SHP77 (cell line): ENCODE measurements at regions not wholly inside any gene's neighbourhood (a gene's known extent, or its start where the extent isn't known, plus 50 kb on each side); places are given as distances from the start of the nearest gene placed in this dataset.
A peak's percentile ranks its signal among the peaks of the same experiment; 100 is the strongest.
"Not testable (repeated sequence)": the region's sequence is repeated elsewhere in the genome, so short reads cannot be mapped to it uniquely, and the experiment has no call there.

ENCODE experiments used
- DNase-seq, 2 experiments: peaks; one replicate each; lab custom pipeline; 2025; lab: John Stamatoyannopoulos, UW

DNA sequence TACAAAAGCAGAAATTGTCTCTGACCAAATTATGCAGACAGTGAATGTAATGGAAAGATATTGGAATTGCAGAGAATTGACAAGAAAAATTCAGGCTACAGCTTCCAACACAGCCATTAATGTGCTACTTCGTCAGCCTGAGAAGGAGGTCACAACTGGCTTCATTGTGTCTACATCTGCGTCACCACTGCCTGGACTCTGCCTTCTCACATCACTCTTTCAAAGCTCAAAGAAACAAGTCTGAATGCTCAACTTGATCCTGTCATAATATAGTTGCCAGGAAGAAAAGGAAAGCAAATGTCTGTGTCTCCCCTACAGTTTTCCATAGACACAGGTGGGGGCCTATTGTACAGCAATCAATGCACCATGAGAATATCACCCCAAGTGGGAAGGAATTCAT, 806.5 kb upstream of the CDH10 start:
- no peak for DNase-seq

DNA sequence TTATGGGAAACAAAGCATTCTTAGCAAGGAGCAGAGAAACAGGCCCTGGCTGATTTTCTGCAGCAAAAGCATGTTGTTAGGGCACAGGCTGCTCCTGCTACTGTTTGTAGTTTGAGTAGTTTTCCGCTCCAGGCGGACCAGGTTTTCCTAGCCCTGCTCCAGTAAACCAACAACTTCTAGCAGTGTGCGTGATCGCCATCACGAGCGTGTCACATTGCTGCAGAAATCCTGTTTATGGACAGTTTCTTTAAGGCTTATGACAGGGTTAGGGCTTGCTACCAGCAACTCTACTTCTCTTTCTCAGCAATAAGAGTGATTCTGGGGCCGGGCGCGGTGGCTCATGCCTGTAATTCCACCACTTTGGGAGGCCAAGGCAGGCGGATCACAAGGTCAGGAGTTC, 803.9 kb upstream of the CDH10 start:
- DNase-seq: no peak

DNA sequence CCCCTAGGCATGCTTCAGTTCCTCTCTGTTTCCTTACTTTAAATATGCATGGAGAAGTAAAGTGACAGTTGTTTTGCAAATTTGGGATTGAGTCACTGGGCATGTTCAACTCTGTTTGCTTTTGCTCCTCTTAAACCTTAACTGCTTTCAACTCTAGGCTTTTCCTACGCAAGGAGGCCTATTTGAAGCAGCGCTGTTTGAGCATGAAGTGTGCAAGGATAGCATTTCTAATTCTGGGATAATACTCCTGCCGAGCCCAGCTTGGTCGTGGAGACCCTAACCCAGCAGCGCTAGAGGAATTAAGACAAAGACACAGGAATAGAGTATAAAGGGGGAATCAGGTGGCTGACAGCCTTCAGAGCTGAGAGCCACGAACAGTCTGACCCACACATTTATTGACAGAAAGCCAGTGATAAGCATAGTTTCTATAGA, 803.4 kb upstream of the CDH10 start:
- peak in 1 of 2 experiments; percentile 37 for DNase-seq

DNA sequence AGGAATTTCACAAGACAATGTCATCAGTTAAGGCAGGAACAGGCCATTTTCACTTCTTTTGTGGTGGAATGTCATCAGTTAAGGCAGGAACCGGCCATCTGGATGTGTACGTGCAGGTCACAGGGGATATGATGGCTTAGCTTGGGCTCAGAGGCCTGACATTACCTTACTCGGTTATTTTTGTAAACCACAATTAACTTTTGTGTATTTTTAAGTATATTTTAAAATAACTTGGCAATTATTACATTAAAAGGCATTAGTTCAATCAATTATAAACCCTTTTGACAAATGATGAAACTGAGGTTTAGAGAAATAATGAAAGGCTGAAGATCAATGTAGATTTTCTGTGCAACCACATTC, 801.3 kb upstream of the CDH10 start:
- not testable (repeated sequence) for DNase-seq

DNA sequence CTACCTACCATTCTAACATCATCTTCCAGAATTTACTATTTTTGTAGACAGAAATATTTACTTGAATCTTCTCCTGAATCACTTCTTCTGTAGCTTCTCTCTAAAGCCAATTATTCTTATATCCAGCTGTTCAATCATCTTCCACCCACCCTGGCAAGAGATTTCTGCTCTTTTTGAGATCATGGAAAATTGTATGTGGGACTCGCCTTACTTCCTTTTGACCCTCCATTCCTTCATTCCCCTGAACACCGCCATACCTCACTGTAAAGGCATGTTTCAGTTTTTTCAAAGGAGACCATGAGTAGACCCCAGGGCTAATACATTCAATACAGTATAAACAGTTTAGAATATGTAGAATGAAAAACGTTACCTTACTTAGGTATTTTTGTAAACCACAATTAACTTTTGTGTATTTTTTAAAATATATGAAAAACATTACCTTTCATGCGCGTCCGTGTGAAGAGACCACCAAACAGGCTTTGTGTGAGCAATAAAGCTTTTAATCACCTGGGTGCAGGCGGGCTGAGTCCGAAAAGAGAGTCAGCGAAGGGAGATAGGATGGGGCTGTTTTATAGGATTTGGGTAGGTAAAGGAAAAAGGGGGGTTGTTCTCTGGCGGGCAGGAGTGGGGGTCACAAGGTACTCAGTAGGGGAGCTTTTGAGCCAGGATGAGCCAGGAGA, 800.7 kb upstream of the CDH10 start:
- not testable (repeated sequence) for DNase-seq

DNA sequence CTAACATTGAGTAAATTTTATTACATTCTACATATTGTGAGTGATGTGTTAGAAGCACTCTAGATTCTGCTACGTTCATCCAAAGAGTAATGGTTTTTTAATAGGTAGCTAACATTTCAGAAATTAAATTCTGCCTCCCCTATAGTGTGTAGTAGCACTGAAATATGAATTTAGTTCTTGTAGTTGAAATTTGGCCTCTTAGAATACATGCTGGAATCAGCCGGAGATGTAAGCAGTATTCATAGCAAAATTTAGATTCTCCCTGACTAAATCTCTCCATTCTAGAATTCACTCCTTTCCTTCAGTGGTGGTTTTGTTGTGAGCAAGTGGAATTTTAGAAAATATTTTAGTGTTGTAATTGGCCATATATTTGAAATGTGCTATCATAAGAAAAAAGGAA, 799.9 kb upstream of the CDH10 start:
- no peak for DNase-seq

DNA sequence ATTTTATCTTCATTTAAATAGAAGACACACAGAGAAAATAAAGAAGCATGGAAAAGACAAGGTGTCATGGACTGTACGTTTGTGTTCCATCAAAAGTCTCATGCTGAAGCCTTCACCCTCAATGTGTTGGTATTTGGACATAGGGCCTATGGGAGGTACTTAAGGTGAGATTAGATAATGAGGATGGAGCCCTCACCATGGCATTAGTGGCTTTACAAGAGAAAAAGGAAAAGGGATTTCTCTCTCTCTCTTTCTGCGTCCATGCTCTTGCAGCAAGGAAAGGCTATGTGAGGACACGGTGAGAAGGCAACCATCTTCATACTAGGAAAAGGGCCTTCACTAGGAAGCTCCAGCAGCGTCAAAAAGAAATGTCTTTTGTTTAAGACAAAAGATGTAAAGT, 797.0 kb upstream of the CDH10 start:
- DNase-seq: no peak

DNA sequence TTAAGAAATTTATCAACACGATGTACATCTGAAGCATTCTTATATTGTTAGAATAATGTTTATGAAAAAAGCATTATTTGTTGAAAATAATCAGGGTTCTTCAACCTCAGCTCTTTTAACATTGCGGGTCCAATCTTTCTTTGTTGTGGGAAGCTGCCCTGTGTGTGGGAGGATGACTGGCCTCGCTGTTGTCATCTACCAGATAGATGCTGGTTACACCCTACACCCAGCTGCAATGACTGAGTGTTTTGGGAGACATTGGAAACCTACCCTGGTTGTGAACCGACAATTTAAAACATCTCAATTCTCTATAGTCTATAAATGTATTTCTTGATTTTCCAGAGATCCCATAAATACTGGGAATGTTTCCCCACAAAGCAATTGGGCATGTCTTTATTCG, 794.2 kb upstream of the CDH10 start:
- no peak for DNase-seq

DNA sequence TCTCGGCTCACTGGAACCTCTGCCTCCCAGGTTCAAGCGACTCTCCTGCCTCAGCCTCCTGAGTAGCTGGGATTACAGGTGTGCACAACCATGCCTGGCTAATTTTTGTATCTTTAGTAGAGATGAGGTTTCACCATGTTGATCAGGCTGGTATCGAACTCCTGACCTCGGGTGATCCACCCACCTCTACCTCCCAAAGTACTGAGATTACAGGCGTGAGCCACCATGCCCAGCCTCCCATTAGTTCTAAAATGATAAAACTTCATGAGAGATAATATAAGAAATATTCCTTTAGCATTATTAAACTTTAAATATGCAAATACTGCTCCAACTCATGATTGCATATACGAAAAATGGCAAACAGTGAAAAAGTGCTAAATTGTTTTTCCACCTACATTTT, 793.6 kb upstream of the CDH10 start:
- DNase-seq: not testable (repeated sequence)

DNA sequence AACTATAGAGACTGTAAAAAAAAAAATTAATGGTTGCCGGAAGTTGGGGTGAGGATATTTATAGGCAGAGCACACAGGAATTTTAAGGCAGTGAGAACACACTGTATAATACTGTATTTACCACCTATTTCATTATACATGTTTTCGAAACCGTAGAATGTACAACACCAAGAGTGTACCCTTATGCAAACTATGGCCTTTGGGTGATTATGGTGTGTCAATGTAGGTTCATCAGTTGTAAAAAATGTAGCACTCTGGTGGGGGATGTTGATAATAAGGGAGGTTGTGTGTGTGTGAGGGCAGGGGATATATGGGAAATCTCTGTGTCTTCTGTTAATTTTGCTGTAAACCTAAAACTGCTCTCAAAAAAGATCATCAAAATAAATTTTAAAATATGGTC, 791.7 kb upstream of the CDH10 start:
- DNase-seq: no peak

DNA sequence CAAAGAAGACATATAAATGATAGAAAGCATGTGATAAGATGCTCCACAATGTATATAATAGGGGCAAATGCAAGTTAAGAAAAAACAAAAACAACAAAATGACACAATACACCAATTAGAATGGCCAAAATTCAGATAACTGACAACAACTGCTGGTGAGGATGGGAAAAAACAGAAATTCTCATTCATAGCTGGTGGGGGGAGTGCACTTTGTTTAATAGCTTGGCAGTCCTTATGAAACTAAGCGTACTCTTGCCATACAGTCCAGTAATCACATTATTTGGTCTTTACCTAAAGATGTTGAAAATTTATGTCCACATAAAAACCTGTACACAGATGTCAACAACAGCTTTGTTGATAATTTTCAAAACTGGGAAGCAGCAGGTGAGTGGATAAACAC, 791.1 kb upstream of the CDH10 start:
- DNase-seq: no peak

DNA sequence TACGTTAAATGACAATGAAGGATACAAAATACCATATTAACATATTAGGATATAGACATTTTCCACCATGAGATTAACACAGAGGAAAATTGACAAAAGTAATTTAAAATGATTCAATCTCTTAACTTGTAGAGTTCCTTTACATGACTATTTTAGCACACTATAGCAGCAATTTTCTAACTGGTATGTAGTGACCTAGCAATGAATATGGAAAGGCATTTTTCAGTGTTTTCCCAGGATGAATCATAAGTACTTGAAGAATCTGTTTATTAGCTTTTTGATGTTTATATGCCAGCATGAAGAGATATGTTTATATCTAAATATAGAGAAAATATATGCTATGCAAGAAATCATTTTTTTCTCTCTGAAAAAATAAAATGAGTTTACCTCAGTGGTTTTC, 782.5 kb upstream of the CDH10 start:
- no peak for DNase-seq

DNA sequence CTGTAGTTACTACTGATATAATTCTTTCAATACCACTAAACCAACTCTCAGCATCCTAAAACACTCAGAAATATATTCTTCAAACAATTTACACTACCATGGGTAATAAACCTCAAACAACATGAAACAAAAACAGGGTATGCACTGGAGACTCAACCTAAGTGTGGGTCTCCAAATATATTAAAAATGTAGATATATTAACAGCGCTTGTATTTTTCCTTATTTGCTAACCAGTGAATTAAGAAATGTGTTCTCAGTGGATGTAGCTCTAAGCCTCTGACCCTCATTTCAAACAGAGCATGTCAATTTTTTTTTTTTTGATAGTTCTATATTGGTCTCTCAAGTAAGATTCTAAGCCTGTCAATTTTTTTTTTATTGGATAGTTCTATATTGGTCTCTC, 778.5 kb upstream of the CDH10 start:
- DNase-seq: no peak

DNA sequence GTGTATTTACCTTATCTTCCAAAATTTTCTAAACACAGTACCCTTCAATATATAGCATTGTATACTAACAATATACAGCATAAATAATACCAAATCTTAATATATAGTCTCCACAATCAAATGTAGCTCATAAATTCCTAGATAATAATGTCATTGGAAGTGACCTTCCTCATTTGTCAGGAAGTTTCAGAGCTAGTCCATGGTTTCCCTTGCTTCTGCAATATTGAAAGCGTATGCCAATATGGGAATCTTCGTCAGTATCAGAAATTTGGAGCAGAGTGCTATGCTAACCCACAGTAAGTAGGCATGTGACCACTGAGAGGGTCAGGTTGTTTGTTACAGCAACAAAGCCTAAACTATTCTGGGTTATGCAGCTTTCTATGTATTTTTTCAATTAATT, 774.9 kb upstream of the CDH10 start:
- DNase-seq: no peak

DNA sequence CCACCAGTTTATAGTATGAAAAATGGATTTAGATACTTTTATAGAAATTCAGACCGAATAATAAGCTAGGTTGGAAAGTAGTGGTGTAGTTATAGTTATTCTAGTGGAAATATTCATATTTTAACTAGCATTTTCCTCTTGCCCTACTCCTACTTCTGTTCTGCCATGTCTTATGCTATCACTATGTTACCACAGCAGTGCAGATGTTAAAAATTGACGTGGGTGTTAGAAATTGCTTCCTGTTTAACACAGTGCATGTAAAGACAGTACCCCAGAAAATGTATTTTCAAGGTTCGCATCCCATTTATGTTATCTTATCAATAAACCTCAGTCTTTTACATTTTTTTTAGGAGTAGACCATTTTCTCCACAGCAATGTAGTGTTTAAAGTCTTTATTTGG, 774.2 kb upstream of the CDH10 start:
- no peak for DNase-seq

DNA sequence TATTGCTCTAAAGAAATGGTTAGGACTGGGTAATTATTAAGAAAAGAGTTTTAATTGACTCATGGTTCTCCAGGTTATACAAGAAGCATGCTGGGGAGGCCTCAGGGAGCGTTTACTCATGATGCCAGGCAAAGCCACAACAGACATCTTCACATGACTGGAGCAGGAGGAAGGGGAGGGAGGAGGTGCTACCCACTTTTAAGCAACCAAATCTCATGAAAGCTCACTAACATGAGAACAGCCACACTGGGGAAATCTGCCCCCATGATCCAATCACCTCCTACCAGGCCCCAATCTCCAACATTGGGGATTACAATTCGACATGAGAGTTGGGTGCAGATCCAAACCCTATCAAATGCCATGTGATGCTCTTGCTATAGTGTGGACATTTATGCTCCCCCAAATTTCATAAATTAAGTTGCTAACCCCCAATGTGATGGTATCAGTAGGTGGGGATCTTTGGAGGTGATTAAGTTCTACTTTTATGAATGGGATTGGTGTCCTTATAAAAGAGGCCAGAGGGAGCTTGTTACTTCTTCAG, 773.6 kb upstream of the CDH10 start:
- no peak for DNase-seq

DNA sequence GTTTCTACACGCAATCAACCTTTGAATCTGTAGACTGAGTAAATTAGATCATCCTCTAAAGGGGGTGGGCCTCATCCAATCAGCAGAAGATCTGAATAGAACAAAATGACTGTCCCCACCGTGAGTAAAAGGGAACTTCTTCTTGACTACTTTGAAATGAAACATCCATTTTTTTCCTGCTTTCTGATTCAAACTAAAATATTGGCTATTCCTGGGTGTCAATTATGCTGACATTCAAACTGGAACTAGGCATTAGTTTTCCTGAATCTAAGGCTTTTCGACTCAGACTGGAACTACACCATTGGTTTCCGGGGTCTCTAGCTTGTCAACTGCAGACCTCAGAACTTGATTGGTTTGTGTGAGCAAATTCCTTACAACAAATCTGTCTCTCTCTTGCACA, 772.2 kb upstream of the CDH10 start:
- no peak for DNase-seq

DNA sequence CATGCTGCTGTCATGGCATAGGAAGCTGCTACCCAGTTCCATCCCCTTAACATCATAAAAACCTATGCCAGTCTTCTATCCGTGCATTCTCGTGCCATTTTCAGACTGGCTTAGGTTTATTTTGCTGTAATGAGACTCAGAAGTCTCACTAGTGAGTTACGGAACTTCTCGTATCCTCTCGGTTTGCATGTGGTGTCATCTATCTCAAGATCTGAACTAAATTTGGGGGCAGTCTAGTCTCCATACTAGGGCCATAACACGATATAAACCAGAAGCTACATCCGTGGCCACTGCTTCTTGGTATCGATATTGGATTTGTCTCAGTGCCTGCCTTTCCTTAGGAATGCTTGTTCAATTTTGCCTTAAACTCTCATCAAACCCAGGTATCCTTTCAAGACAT, 771.2 kb upstream of the CDH10 start:
- DNase-seq: no peak

DNA sequence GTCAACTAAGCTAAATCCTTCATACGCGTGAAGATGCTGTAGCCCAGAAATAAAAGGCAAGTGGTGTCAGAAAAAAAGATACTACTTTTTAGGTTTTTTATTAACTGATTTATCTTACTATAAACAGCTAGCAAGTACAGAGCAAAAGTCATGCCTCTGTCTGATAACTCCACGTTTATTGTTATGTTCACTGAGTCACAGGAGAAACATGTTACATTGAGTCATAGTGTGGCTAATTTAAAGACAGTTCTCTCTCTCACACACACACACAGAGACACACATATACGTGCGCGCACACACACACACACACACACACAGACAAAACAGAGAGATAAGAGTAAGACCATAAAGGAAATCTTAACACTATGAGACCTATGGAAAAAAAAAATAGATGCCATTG, 770.0 kb upstream of the CDH10 start:
- DNase-seq: no peak

DNA sequence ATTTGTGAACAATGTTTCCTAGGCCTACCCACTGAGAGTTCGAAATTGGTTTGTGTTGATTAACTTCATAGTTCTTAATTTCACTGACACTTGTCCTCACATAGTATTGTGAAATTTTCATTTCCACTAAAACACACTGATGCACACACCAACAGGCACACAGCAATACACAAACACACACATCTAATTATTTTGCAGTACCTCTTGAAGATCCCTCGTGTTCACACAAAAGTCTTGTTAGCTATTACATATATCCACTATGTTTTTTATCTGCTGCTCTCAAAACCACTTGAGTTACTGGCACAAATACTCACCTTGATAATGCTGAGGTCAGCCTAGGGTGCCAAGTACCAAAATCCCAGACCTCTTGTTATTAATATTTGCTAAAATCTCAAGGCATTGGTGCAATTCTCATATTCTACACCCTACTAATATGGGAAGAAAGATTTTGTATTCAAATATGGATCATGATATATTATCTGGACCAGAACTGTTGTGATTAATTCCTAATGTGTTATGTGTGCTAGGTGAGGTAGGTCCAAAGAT, 767.4 kb upstream of the CDH10 start:
- DNase-seq: no peak

DNA sequence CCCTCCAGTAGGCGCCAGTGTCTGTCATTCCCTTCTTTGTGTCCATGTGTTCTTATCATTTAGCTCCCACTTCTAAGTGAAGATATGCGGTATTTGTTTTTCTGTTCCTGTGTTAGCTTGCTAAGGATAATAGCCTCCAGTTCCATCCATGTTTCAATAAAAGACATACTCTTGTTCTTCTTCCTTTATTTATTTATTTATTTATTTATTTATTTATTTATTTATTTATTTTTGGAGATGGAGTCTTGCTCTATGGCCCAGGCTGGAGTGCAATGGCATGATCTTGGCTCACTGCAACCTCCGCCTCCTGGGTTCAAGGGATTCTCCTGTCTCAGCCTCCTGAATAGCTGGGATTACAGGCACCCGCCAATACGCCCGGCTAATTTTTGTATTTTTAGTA, 762.6 kb upstream of the CDH10 start:
- not testable (repeated sequence) for DNase-seq

DNA sequence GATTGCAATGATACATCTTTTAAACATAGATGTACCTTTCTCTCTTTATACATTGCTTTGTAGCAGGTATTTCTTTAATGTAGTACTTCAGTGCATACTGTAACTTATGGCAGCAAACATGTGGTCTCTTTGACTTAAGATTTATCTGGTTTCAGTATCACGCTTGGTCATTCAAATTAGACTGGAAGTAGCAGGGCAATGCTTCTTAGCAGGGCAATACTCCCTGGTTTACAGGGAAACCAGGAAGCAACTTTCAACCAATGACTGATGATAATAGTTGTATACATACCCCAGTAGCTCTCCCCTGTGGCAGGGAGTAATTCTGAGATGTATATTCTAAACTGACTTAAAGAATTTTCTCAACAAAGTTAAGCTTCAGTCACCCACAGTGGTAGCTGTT, 761.1 kb upstream of the CDH10 start:
- DNase-seq: no peak

DNA sequence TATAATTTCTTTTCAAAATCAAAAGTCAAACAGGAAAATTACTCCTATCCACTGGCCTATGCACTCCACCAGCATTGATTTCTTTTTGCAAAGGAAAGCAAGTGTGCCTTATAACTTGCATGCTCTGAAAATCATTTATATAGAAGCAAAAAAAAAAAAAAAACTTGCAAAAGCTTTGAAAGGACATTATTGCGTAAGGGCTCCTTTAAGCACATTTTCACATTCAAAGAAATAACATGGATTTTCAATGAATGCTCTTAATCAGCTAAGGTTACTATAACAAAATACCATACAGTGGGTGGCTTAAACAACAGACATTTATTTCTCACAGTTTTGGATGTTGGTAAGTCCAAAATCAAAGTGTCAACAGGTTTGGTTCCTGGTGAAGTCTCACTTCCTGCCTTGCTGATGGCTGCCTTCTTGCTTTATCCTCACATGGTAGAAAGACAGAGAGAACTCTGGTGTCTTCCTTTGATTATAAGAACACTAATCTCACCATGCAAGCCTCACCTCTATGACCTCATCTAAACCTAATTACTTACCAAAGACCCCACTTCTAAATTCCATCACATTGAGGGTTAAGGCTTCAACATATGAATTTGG, 755.2 kb upstream of the CDH10 start:
- no peak for DNase-seq

DNA sequence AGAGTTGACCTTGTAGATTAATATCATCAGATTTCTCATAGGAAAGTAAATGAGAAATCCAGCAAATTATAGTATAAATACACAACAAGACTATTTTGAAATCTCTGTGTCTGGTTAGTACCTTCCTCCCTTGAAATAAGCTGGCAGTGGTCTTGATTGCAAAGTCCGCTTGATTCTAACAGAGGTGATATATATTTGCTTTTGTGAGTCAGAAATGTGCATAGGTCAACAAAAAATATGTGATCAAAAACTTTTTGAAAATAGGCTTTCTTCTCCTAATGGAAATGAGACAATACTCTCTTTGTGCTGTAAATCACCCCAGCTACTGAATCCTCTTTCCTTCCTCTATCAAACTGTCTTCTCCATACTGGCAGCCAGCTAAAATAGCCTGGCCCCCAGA, 749.2 kb upstream of the CDH10 start:
- no peak for DNase-seq
